ENCODE measurements at regions not wholly inside any gene's neighbourhood (a gene's known extent, or its start where the extent isn't known, plus 50 kb on each side); places are given as distances from the start of the nearest gene placed in this dataset.
"Not testable (repeated sequence)": the region's sequence is repeated elsewhere in the genome, so short reads cannot be mapped to it uniquely, and the experiment has no call there.

DNA sequence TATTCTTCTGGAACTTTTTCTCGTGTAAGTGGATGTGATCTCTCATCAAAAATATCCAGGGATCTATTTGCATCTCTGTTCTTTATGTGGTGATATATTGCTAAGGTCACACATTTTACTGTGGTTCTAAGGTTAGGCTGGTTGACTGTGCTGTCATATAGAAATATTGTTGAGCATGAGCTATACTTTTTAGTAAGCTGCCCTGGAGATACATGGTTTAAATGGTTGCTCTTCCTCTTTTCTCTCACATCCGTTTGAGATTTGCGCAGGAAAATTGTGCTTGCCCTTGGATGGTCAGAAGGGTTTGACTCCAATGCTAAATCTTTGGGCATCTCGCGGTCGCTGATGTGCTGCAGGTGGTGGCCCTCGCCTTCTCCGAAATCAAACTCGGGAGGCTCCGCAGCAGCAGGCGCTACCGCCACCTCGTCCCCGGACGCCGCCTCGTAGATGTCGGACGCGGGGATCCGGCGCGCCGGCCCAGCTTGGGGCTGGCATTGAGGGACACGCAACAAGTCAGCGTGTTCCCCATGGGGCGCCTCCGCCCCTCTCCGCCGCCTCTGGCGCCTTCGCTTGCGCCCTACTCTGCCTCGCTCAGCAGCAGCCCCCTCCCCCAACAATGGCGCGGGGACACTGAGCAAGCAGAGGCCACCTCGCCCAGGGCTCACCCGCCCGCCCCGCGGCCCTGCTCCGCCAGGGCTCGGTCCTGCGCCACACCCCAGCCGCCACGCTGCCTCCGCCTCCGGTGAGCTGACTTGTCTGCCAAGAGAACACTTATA, 154.5 kb downstream of the MSN start:
- peak; percentile 16 for DNase-seq

DNA sequence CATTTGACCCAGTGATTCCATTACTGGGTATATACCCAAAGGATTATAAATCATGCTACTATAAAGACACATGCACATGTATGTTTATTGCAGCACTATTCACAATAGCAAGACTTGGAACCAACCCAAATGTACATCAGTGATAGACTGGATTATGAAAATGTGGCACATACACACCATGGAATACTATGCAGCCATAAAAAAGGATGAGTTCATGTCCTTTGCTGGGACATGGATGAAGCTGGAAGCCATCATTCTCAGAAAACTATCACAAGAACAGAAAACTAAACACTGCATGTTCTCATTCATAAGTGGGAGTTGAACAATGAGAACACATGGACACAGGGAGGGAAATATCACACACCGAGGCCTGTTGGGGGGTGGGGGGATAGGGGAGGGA, 152.5 kb downstream of the MSN start:
- not testable (repeated sequence) for DNase-seq

DNA sequence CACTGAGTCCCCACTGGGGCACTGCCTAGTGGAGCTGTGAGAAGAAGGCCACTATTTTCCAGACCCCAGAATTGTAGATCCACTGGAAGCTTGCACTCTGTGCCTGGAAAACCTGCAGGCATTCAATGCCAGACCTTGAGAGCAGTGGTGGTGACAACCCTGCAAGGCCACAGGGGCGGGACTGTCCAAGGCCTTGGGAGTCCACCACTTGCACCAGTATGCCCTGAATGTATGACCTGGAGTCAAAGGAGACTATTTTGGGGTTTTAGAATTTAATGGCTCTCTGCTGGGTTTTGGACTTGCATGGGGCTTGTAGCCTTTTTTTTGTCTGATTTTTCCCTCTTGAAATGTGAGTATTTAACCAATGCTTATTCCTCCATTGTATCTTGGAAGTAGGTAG, 145.8 kb downstream of the MSN start:
- no peak for DNase-seq

DNA sequence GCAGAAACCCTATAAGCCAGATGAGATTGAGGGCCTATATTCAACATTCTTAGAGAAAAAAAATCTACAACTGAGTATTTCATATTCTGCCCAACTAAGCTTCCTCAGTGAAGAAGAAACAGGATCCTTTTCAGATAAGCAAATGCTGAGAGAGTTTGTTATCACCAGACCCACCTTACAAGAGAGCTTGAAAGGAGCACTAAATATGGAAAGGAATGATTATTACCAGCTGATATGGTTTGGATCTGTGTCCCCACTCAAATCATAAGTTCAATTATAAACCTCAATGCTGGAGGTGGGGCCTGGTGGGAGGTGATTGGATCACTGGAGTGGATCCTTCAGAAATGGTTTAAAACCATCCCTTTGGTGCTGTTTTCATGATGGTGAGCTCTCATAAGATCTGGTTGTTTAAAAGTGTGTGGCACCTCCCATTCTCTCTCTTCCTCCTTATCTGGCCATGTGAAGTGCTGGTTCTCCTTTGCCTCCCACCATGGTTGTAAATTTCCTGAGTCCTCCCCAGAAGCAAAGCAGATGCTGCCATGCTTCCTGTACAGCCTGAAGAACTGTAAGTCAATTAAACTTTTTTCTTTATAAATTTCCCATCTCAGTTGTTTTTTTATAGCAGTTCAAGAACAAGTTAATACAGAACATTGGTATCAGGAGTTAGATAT, 144.2 kb downstream of the MSN start:
- DNase-seq, result no peak

Data from activated CD4-positive, alpha-beta T cell treated with anti-CD3 and anti-CD28 coated beads, Interleukin-2, amount 50 U/mL, for 16 hours (primary cell).